ENCODE measurements at regions not wholly inside any gene's neighbourhood (a gene's known extent, or its start where the extent isn't known, plus 50 kb on each side); places are given as distances from the start of the nearest gene placed in this dataset.
"Not testable (repeated sequence)": the region's sequence is repeated elsewhere in the genome, so short reads cannot be mapped to it uniquely, and the experiment has no call there.

DNA sequence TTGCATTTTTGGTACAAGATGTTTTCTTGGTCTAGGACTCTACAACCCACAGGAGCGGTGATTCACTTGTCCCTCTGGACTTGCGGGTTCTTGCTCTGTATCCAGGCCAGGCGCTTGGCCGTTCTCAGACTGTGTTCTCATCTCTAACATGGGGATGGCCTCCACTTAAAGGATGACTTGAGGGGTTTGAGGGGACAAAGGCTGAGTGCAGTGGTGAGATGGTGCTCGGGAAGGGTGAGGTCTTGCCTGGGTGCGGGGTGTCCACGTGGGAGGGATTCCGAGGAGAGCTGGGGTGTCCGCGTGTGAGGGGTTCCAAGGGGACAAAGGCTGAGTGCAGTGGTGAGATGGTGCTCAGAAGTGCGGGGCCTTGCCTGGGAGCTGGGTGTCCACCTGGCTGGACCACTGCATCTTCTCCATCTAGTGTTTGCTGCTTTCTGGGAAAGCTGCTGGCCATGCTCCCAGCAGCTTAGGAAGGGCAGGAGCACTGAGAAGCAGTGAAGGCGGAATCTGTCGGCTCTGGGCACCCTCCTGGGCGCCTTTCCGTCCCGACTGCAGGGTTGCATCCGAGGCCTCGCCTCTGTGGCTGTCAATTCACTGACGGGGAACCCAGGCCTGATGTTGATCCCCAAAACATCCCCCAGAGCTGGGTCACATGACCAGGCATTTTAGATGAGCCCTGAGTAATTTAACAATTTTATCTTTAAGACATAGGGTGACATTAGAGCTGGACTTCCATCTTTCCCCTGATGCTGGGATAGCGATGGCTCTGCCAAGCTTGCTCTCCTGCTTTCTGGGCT, 280.5 kb upstream of the IRX4 start:
- DNase-seq, result no peak

GRCh38 chr5:2160811-2161210, 278.1 kb upstream of the IRX4 start:
- DNase-seq, result no peak

DNA sequence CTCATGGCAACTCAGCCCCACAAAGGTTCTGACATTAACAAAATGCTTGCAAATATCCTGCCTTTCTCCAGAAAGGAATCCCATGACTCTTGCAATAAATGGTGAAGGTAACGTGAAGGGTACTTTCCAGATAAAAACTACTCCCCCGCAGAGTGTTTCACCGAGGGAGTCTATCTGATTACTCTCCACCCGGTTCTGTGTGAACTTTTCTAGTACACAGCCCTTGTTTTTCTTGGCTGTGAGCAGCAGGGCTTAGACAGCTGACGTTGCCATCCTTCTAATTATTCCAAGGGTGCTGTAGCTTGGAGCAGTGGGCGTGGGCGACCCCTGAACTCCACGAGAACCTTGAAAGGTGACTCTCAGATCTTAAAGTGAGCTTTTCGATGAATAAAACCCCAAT, 276.0 kb upstream of the IRX4 start:
- DNase-seq, result no peak

- no peak for DNase-seq
These were observed 275.4 kb upstream of the IRX4 start for GRCh38 chr5:2158109-2158508.

GRCh38 chr5:2157372-2157771, 274.6 kb upstream of the IRX4 start:
- DNase-seq, result no peak

- no peak for DNase-seq
These were observed 273.8 kb upstream of the IRX4 start for GRCh38 chr5:2156358-2157059.

DNA sequence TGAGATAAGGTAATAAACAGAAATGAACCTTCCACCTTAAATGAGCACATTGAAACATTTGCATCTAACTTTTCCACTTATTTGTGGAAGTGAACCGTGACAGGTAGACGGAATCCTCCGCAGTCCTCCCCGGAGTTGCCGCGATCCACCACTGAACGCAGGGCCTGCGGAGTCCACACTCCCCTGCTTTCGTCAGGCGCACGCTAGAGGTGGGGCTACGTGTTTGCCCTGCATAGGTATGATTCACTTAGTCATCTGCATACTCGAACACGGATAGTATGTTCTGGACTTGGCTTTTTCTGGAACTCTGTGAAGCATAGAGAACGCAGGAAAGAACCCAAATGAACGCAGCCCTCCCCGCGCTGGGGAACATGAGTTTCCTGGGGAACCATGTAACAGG, 272.8 kb upstream of the IRX4 start:
- DNase-seq, result no peak

DNA sequence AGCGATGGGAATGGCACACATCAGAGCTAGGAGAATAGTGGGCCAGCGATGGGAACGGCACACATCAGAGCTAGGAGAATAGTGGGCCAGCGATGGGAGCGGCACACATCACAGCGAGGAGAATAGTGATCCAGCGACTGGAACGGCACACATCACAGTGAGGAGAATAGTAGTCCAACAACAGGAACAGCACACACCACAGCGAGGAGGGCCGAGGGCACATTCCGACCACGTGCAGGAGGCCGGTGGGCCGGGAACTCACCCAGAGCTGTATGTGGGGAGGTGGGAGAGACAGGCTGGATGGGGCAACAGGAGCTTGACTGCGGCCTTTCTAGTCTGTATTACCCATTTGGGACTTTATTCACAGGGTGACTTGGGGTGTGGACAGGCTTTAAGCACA, 271.1 kb upstream of the IRX4 start:
- no peak for DNase-seq

- DNase-seq, result no peak
These were observed 270.6 kb upstream of the IRX4 start for GRCh38 chr5:2153350-2153749.

GRCh38 chr5:2151301-2151888, 268.7 kb upstream of the IRX4 start:
- not testable (repeated sequence) for DNase-seq

DNA sequence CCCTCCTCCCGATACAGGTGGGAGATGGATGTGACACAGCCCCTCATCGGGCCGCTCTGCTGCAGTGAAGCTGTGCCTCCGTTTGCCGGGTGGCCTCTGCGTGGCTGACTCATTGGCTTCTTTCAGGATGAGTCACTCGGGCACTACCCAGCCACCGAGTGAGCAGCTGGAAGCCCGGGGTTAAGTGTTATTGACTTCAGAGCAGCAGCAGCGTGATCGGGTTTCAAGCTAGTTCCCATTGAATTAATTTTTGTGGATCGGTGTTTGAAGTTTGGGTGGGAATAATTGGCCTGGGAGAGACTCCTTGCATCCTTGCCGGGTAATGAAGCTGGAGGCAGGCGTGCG, 266.4 kb upstream of the IRX4 start:
- DNase-seq, result no peak

- no peak for DNase-seq
These were observed 265.8 kb upstream of the IRX4 start for GRCh38 chr5:2148312-2149194.

- DNase-seq, result no peak
These were observed 265.0 kb upstream of the IRX4 start for GRCh38 chr5:2147504-2148311.

DNA sequence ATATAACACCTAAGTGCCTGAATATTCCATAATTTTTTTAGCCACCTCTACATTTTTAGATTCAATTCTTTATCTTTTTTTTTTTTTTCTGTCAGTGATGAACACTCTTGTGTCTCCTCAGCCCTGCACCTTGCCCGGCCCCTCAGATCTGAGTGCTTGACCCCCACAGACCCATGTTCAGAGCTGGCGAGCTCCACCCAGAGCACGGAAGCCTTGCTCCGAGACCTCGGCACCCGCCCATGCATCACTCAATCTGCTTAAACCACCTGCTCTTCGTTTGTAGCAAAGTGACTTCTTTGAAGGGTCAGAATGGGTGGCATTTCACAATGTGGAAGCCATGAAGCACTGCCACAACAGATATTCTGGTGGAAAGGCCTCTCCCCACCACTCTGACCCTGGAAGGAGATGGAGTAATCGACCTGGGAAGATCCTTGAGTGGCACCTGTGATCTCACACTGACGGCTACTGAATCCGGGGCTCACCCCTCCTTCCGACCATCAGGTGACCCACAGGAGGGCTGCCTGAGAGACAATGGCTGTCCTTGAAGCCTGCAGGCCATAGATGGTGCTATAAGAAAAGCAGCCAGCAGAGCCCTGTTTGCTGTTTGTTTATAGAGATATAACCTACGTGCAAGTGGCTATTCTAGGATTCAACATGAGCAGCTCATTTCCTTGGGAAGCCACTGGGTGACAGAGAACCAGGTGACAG, 261.1 kb upstream of the IRX4 start:
- DNase-seq, result no peak

GRCh38 chr5:2143088-2143487, 260.4 kb upstream of the IRX4 start:
- no peak for DNase-seq

DNA sequence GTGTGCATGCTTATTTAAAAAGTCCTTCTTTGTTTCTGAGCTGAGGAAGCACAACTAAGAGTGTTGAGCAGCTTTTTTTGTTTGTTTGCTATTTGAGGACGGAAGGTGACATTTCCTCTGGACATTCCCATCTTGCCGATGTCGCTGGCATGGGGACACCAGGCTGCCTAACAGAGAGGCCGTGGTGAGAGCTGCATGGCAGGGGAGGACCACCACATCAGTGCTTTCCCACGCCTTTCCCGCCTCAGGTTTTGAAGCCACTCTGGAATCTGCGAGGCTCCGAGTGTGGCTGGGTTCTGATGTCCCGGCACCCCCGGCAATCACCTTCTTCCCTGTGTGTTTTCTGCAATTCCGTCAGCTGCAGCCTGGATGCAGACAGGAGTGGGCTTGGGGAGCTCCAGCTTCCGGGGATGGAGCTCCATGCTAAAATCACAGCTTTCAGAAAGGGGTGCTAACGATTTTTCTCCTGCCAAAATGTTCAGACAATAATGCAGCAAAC, 259.8 kb upstream of the IRX4 start:
- no peak for DNase-seq

- DNase-seq, result no peak
These were observed 258.7 kb upstream of the IRX4 start for GRCh38 chr5:2141254-2142000.

DNA sequence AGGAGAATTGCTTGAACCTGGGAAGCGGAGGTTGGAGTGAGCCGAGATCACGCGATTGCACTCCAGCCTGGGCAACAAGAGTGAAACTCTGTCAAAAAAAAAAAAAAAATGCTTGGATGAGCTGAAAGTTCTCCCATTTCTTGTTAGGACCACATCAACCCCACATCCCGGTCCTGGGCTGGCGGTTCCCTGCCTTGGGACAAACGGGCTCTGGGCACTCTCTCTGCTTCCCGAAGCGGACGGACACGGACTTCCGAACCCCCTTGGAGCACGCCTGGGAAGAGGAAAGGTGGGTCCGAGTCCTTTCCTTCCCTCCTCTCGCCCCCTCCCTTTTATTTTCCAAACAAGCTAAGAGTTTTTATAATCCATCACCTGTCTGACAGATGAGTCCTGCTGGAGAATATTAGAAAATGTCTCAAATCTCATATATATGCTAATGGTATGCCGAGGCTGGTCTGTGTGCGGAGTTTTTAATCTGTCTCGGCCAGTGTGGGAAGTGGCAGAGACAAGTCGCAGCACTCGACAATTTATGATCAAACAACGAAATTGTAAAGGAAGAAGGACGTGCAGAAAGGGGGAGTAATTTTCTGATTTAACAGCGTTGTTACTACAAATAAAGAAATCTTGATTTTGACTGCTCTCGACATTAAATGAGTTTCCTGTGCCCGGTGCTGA, 257.9 kb upstream of the IRX4 start:
- no peak for DNase-seq

GRCh38 chr5:2139478-2139877, 256.8 kb upstream of the IRX4 start:
- DNase-seq, result no peak

DNA sequence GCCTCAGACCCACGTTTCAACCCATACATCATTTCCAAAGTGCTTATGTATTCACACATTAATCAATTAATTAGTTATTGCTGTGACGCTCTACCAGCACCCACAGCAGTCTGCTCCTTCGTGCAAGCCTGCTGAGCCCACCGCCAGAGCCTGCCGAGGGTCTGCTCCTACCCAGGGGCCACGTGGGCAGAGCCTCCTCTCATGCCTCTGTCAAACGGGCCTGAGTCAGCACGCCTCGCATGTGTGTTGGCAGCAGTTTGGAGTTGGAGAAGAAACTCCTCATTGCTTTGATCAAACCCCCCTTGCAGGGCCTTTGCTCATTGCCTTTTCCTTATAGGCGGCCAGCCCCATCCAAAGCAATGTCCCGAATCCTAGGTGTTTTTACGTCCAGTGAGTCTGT, 256.2 kb upstream of the IRX4 start:
- no peak for DNase-seq

All from CD4-positive, alpha-beta T cell treated with Interferon gamma for 1 hour (primary cell).